ENCODE measurements at regions not wholly inside any gene's neighbourhood (a gene's known extent, or its start where the extent isn't known, plus 50 kb on each side); places are given as distances from the start of the nearest gene placed in this dataset.

GRCh38 chr14:71209888-71210287 is 302.6 kb downstream of the PCNX1 start:
- no peak overlapping the region for H3K4me3 ChIP-seq (ENCODE audit: control insufficient read depth, low read depth, low read length)
- no peak for DNase-seq (ENCODE audit: low read depth)
- TF ChIP-seq, protein P1, sequence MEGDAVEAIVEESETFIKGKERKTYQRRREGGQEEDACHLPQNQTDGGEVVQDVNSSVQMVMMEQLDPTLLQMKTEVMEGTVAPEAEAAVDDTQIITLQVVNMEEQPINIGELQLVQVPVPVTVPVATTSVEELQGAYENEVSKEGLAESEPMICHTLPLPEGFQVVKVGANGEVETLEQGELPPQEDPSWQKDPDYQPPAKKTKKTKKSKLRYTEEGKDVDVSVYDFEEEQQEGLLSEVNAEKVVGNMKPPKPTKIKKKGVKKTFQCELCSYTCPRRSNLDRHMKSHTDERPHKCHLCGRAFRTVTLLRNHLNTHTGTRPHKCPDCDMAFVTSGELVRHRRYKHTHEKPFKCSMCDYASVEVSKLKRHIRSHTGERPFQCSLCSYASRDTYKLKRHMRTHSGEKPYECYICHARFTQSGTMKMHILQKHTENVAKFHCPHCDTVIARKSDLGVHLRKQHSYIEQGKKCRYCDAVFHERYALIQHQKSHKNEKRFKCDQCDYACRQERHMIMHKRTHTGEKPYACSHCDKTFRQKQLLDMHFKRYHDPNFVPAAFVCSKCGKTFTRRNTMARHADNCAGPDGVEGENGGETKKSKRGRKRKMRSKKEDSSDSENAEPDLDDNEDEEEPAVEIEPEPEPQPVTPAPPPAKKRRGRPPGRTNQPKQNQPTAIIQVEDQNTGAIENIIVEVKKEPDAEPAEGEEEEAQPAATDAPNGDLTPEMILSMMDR (IDR thresholded peaks at IDR 0.05; ENCODE audit: control insufficient read depth, insufficient read depth, low read depth, low read length, missing control alignments): no peak

- DNase-seq (ENCODE audit: low read depth): no peak
- H3K4me3 ChIP-seq (ENCODE audit: control insufficient read depth, low read depth, low read length): no peak overlapping the region
- TF ChIP-seq, protein P1 (IDR thresholded peaks at IDR 0.05; ENCODE audit: control insufficient read depth, insufficient read depth, low read depth, low read length, missing control alignments): no peak
Measured at GRCh38 chr14:71212093-71212492, 304.8 kb downstream of the PCNX1 start.

- no peak for DNase-seq (ENCODE audit: low read depth)
- TF ChIP-seq, protein P1 (IDR thresholded peaks at IDR 0.05; ENCODE audit: control insufficient read depth, insufficient read depth, low read depth, low read length, missing control alignments): no peak
- H3K4me3 ChIP-seq (ENCODE audit: control insufficient read depth, low read depth, low read length): no peak overlapping the region
Measured at GRCh38 chr14:71212683-71213107, 305.4 kb downstream of the PCNX1 start.

DNA sequence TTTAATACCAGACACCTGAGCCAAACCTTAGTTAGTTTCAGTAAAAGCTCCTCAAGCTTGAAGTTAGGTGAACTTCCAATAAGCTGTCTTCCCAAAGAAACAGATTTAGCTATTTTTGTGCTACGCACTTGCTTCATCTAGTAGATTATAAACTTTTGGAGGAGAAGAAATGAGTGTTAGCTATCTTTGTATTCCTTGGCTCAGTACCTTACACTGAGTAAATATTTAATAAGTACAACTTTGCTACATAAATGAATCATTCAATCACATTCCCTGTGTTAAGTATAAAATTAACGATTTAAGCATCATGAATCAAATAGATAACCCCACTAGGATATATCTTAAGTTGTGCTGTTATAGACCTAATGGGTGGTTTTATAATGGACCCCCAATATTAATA is 307.0 kb downstream of the PCNX1 start:
- no peak for DNase-seq (ENCODE audit: low read depth)
- H3K4me3 ChIP-seq (ENCODE audit: control insufficient read depth, low read depth, low read length): no peak overlapping the region
- TF ChIP-seq, protein P1 (IDR thresholded peaks at IDR 0.05; ENCODE audit: control insufficient read depth, insufficient read depth, low read depth, low read length, missing control alignments): no peak

DNA sequence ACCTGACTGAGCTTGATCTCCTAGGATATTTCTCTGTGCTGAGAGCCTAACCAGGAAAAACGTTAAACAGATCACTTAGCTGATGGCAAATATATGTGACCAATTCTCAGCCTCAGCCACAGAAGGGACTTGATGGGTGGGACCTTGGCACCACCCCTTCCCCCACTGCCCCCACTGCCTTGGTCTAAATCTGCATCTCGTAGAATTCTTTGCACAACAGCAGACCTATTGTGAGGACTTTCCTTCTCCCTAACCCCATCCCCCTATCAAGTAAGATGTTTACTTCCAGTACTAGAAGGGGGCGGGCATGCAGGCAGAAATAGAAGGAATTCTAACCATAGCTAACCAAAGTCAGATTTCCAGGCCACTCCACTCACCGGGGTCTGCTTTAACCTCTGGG is 313.2 kb downstream of the PCNX1 start:
- TF ChIP-seq, protein P1 (IDR thresholded peaks at IDR 0.05; ENCODE audit: control insufficient read depth, insufficient read depth, low read depth, low read length, missing control alignments): no peak
- H3K4me3 ChIP-seq (ENCODE audit: control insufficient read depth, low read depth, low read length): no peak overlapping the region
- no peak for DNase-seq (ENCODE audit: low read depth)

- DNase-seq (ENCODE audit: low read depth): no peak
- TF ChIP-seq, protein P1 (IDR thresholded peaks at IDR 0.05; ENCODE audit: control insufficient read depth, insufficient read depth, low read depth, low read length, missing control alignments): no peak
- H3K4me3 ChIP-seq (ENCODE audit: control insufficient read depth, low read depth, low read length): no peak overlapping the region
Measured at GRCh38 chr14:71221119-71221518, 313.9 kb downstream of the PCNX1 start.

GRCh38 chr14:71225113-71225512 is 317.9 kb downstream of the PCNX1 start:
- no peak for DNase-seq (ENCODE audit: low read depth)
- no peak overlapping the region for H3K4me3 ChIP-seq (ENCODE audit: control insufficient read depth, low read depth, low read length)
- TF ChIP-seq, protein P1 (IDR thresholded peaks at IDR 0.05; ENCODE audit: control insufficient read depth, insufficient read depth, low read depth, low read length, missing control alignments): no peak

All from AG09309 (cell line).